Esophagus squamous epithelium (tissue), 4 donors: ENCODE measurements at regions not wholly inside any gene's neighbourhood (a gene's known extent, or its start where the extent isn't known, plus 50 kb on each side); places are given as distances from the start of the nearest gene placed in this dataset.

Experiments used
- POLR2A ChIP-seq, 4 donors: fragments of 450-650 bp; IDR thresholded peaks; one replicate each; pipeline ENCODE4 v1.6.1; 2017; ENCODE audit warnings: antibody characterized with exemption in 4 of 4, mild to moderate bottlenecking in 4 of 4, moderate library complexity in 3 of 4
- TF ChIP-seq, protein P1 (sequence below), 6 experiments: fragments of 450-650 bp in 4 of 6; fragments of 200-600 bp in 2 of 6; sonication (generic) in 2 of 6; IDR thresholded peaks; one replicate each; pipeline ENCODE4 v1.5.1; 2016 to 2019; ENCODE audit warnings: antibody characterized with exemption in 6 of 6, mild to moderate bottlenecking in 4 of 6, moderate library complexity in 4 of 6

DNA sequence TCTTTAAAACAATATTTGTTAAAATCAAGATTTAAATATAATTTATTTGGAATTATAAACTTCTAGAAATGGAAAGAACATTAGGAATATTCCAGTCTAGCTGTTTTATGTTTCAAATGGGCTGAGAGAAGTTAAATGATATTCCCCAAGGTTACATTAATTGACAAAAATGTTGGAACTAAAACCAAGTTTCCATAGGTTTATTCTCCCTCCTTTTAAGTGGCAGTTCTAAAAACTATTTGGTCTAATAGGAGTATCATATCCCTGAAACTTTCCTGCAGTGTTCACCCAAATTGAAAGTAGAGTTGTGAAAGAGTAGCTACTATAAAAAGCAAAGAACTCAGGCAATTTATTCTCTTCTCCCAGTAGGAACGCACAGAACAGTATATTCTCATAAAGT lies 1185.5 kb downstream of the LRFN5 start:
- TF ChIP-seq, protein P1, sequence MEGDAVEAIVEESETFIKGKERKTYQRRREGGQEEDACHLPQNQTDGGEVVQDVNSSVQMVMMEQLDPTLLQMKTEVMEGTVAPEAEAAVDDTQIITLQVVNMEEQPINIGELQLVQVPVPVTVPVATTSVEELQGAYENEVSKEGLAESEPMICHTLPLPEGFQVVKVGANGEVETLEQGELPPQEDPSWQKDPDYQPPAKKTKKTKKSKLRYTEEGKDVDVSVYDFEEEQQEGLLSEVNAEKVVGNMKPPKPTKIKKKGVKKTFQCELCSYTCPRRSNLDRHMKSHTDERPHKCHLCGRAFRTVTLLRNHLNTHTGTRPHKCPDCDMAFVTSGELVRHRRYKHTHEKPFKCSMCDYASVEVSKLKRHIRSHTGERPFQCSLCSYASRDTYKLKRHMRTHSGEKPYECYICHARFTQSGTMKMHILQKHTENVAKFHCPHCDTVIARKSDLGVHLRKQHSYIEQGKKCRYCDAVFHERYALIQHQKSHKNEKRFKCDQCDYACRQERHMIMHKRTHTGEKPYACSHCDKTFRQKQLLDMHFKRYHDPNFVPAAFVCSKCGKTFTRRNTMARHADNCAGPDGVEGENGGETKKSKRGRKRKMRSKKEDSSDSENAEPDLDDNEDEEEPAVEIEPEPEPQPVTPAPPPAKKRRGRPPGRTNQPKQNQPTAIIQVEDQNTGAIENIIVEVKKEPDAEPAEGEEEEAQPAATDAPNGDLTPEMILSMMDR (IDR thresholded peaks at IDR 0.05), result no peak
- TF ChIP-seq POLR2A (IDR thresholded peaks at IDR 0.05), result no peak
